NB4 (cell line): ENCODE measurements at regions not wholly inside any gene's neighbourhood (a gene's known extent, or its start where the extent isn't known, plus 50 kb on each side); places are given as distances from the start of the nearest gene placed in this dataset.

Source experiments
- CTCF ChIP-seq: IDR thresholded peaks from one replicate; pipeline ENCODE4 v1.5.1; 2012; ENCODE audit warnings: low read depth, low read length
- MAX ChIP-seq: IDR thresholded peaks from 2 replicates; pipeline ENCODE4 v1.6.1; 2011; ENCODE audit warnings: low read depth, low read length
- POLR2A ChIP-seq: IDR thresholded peaks from 2 replicates; pipeline ENCODE4 v1.6.1; 2011; ENCODE audit warnings: mild to moderate bottlenecking; ENCODE audit not compliant: insufficient read length; ENCODE audit errors: extremely low read depth

- no peak for TF ChIP-seq CTCF
- no peak for TF ChIP-seq POLR2A
- no peak for TF ChIP-seq MAX
Observed at GRCh38 chr5:4204276-4205141, 608.9 kb downstream of the IRX1 start.
